Globus pallidus (tissue), 1 donor: ENCODE measurements at regions not wholly inside any gene's neighbourhood (a gene's known extent, or its start where the extent isn't known, plus 50 kb on each side); places are given as distances from the start of the nearest gene placed in this dataset.
"Not testable (repeated sequence)": the region's sequence is repeated elsewhere in the genome, so short reads cannot be mapped to it uniquely, and the experiment has no call there.

Experiments used
- DNase-seq: peaks from one replicate; pipeline ENCODE4 v3.0.0-alpha.2; 2015; ENCODE audit warnings: low spot score

- not testable (repeated sequence) for DNase-seq
These were observed 171.3 kb downstream of the SPIN4 start for GRCh38 chrX:63179852-63180251.

GRCh38 chrX:63176578-63176977 is 174.6 kb downstream of the SPIN4 start:
- not testable (repeated sequence) for DNase-seq

GRCh38 chrX:63173841-63174718 is 177.1 kb downstream of the SPIN4 start:
- DNase-seq: not testable (repeated sequence)

GRCh38 chrX:63169416-63169815 is 181.7 kb downstream of the SPIN4 start:
- not testable (repeated sequence) for DNase-seq

GRCh38 chrX:63168949-63169348 is 182.2 kb downstream of the SPIN4 start:
- not testable (repeated sequence) for DNase-seq

- not testable (repeated sequence) for DNase-seq
These were observed 184.1 kb downstream of the SPIN4 start for GRCh38 chrX:63167002-63167401.

GRCh38 chrX:63160994-63161393 is 190.1 kb downstream of the SPIN4 start:
- not testable (repeated sequence) for DNase-seq

- not testable (repeated sequence) for DNase-seq
These were observed 190.8 kb downstream of the SPIN4 start for GRCh38 chrX:63160340-63160739.

- DNase-seq: not testable (repeated sequence)
These were observed 205.6 kb downstream of the SPIN4 start for GRCh38 chrX:63145526-63145925.

GRCh38 chrX:63142588-63142987 is 208.5 kb downstream of the SPIN4 start:
- DNase-seq: not testable (repeated sequence)

- DNase-seq: not testable (repeated sequence)
These were observed 215.3 kb downstream of the SPIN4 start for GRCh38 chrX:63135859-63136258.

GRCh38 chrX:63128509-63128908 is 222.6 kb downstream of the SPIN4 start:
- DNase-seq: peak; percentile 2

- no peak for DNase-seq
These were observed 235.9 kb downstream of the SPIN4 start for GRCh38 chrX:63115196-63115595.

- no peak for DNase-seq
These were observed 249.1 kb downstream of the SPIN4 start for GRCh38 chrX:63101879-63102620.

- no peak for DNase-seq
These were observed 292.9 kb downstream of the SPIN4 start for GRCh38 chrX:63058204-63058603.

- DNase-seq: no peak
These were observed 300.9 kb downstream of the SPIN4 start for GRCh38 chrX:63050225-63050624.

- DNase-seq: no peak
These were observed 318.3 kb downstream of the SPIN4 start for GRCh38 chrX:63032811-63033210.

GRCh38 chrX:63013549-63013948 is 337.6 kb downstream of the SPIN4 start:
- DNase-seq: no peak

GRCh38 chrX:63012574-63012973 is 338.6 kb downstream of the SPIN4 start:
- DNase-seq: no peak

- DNase-seq: not testable (repeated sequence)
These were observed 350.9 kb downstream of the SPIN4 start for GRCh38 chrX:63000196-63000595.
